ENCODE measurements at regions not wholly inside any gene's neighbourhood (a gene's known extent, or its start where the extent isn't known, plus 50 kb on each side); places are given as distances from the start of the nearest gene placed in this dataset.

- TF ChIP-seq CTCF (IDR thresholded peaks at IDR 0.05) (no peak), POLR2A (IDR thresholded peaks at IDR 0.05) (no peak), EP300 (IDR thresholded peaks at IDR 0.05) (no peak)
These were observed 96.8 kb upstream of the CA10 start for GRCh38 chr17:52255347-52255746.

All from tibial nerve (tissue), 4 donors.